ENCODE measurements at regions not wholly inside any gene's neighbourhood (a gene's known extent, or its start where the extent isn't known, plus 50 kb on each side); places are given as distances from the start of the nearest gene placed in this dataset.

DNA sequence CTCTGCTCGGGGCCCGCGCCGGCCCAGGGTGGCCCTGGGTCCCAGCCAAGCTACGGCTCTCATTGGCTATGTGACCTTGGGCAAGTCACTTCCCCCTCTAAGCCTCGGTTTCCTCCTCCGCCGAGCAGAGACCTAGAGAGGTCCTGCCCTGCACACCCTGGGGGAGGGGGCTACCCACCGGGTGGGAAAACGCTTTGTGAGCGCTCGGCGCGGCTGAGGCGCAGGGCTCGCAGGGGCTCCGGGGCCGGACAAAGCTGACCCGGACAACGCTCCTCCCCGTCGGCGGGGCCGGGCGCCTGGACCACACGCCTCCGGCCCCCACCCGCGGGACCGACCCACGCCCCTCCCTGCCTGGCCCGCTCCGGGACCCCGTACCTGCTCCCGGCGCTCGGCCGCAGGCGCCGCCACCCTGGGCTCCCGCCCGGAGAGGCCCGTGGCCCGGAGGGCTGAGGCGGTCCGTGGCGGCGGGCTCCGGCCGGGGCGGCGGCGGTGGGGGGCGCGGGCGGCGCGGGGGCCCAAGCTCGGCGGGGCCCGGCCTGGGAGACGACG, 85.7 kb upstream of the MELK start:
- Histone ChIP-seq H2AFZ (ENCODE audit: control insufficient read depth, low read depth, low read length) (peak overlapping the region; percentile 54), H3K27ac (ENCODE audit: control insufficient read depth, insufficient read depth) (peak overlapping the region; percentile 92), H4K20me1 (ENCODE audit: control insufficient read depth, insufficient read depth) (no peaks in the 10 kb centered on the region; the same call in 1 of the 2 replicates), H3K4me2 (ENCODE audit: control insufficient read depth, insufficient read depth) (peak overlapping the region; percentile 100; the same call in 1 of the 2 replicates), H3K27me3 (replicated peaks in 1 of 2; ENCODE audit: control insufficient read depth in 2 of 2, insufficient read depth in 2 of 2, low read length in 1 of 2) (no peaks in the 10 kb centered on the region), H3K9ac (ENCODE audit: control insufficient read depth, insufficient read depth, low read length) (peak overlapping the region; percentile 96), H3K9me3 (replicated peaks; ENCODE audit: control insufficient read depth, insufficient read depth, low read length) (no peaks in the 10 kb centered on the region), H3K4me1 (ENCODE audit: control insufficient read depth, insufficient read depth, low read length) (peaks cover 11% of the 10 kb centered on the region), H3K36me3 (ENCODE audit: control insufficient read depth in 2 of 2, insufficient read depth in 2 of 2, low read length in 1 of 2) (no peaks in the 10 kb centered on the region), H3K4me3 (peak overlapping the region; percentile 98), H3K79me2 (ENCODE audit: control insufficient read depth, insufficient read depth, low read length) (peaks cover 51% of the 10 kb centered on the region)
- under 1% methylated on average over 26 of the region's 63 CpGs for WGBS (ENCODE audit: insufficient coverage, insufficient replicate concordance, low lambda C conversion rate, missing lambda C conversion rate)
- TF ChIP-seq CREB1 (IDR thresholded peaks at IDR 0.05; ENCODE audit: low read depth) (0 out of 2 replicates have a peak, but pooled peaks have one; percentile 7), PAX5 (IDR thresholded peaks at IDR 0.05; ENCODE audit: borderline replicate concordance, low read depth, low read length) (no peak), DPF2 (IDR thresholded peaks at IDR 0.05) (peak; percentile 35; the same call in 1 of the 2 replicates), KAT2A (conservative IDR thresholded peaks at IDR 0.05; ENCODE audit: control insufficient read depth, low read depth, low read length) (no peak), POLR2A (IDR thresholded peaks at IDR 0.05; ENCODE audit: low read depth, low read length) (peak; percentile 66), ASH2L (IDR thresholded peaks at IDR 0.05; ENCODE audit: borderline replicate concordance, low read depth) (peak; percentile 64; the same call in 1 of the 2 replicates), POU2F2 (IDR thresholded peaks at IDR 0.05; ENCODE audit: borderline replicate concordance, low read depth, low read length) (0 out of 3 replicates have a peak, but pooled peaks have one; percentile 29), SPI1 (IDR thresholded peaks at IDR 0.05; ENCODE audit: borderline replicate concordance, insufficient read depth, low read depth, low read length) (peak; percentile 24; the same call in 1 of the 2 replicates), NR2F1 (conservative IDR thresholded peaks at IDR 0.05) (peak; percentile 50; the same call in 1 of the 2 replicates)
- TF ChIP-seq, protein P1, sequence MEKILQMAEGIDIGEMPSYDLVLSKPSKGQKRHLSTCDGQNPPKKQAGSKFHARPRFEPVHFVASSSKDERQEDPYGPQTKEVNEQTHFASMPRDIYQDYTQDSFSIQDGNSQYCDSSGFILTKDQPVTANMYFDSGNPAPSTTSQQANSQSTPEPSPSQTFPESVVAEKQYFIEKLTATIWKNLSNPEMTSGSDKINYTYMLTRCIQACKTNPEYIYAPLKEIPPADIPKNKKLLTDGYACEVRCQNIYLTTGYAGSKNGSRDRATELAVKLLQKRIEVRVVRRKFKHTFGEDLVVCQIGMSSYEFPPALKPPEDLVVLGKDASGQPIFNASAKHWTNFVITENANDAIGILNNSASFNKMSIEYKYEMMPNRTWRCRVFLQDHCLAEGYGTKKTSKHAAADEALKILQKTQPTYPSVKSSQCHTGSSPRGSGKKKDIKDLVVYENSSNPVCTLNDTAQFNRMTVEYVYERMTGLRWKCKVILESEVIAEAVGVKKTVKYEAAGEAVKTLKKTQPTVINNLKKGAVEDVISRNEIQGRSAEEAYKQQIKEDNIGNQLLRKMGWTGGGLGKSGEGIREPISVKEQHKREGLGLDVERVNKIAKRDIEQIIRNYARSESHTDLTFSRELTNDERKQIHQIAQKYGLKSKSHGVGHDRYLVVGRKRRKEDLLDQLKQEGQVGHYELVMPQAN (conservative IDR thresholded peaks at IDR 0.05): 0 out of 2 replicates have a peak, but pooled peaks have one; percentile 52
- DNase-seq (ENCODE audit: low read depth, low spot score): no peak
- in situ Hi-C loops (cut with MboI) (loop anchor here (5.0 kb wide), 1 partner anchor 65 kb away; no protein-coding TSS in a partner anchor), intact Hi-C loops (cut with micrococcal nuclease; ENCODE audit: unreplicated experiment) (loop anchor here (1.0 to 2.0 kb wide), 2 partner anchors 64 to 68 kb away; no protein-coding TSS in a partner anchor)
- RAD21 ChIA-PET (ENCODE audit: unreplicated experiment): interaction anchor here (1.3 to 3.6 kb wide), 5 partner anchors 16 to 80 kb away, joined by 4 to 32 read pairs (median 18); no protein-coding TSS in a partner anchor
- peak; percentile 18 for FAIRE-seq
- POLR2A ChIA-PET: interaction anchor here (1.2 to 6.0 kb wide), 5 partner anchors 11 to 65 kb away, joined by 3 to 41 read pairs (median 12); no protein-coding TSS in a partner anchor
- ATAC-seq: peak; percentile 67
- CTCF ChIA-PET: interaction anchor here (1.1 to 4.2 kb wide), 8 partner anchors 11 to 79 kb away, joined by 3 to 33 read pairs (median 6); no protein-coding TSS in a partner anchor
- SMC1A ChIA-PET (ENCODE audit: uncharacterized antibody, unreplicated experiment): interaction anchor here (1.1 to 4.8 kb wide), 8 partner anchors 11 to 80 kb away, joined by 3 to 45 read pairs (median 8); no protein-coding TSS in a partner anchor
- no TSS peak for BruUV-seq (replicated peaks)
